Chondrocyte (in vitro differentiated cells): ENCODE measurements at regions not wholly inside any gene's neighbourhood (a gene's known extent, or its start where the extent isn't known, plus 50 kb on each side); places are given as distances from the start of the nearest gene placed in this dataset.

Source experiments
- DNase-seq: peaks from one replicate; pipeline ENCODE4 v3.0.0; 2021; ENCODE audit warnings: mixed read lengths, low spot score
- H3K27ac Mint-ChIP-seq: one replicate; pipeline ENCODE4 v1.8.0; 2021; ENCODE audit warnings: mild to moderate bottlenecking, moderate library complexity, mixed read lengths; ENCODE audit not compliant: unreplicated experiment
- H3K27me3 Mint-ChIP-seq: 2 replicates; pipeline ENCODE4 v1.8.0; 2021; ENCODE audit warnings: low read depth, mixed read lengths
- H3K36me3 Mint-ChIP-seq: 2 replicates; pipeline ENCODE4 v1.8.0; 2021; ENCODE audit warnings: low read depth, mixed read lengths
- H3K4me1 Mint-ChIP-seq: 2 replicates; pipeline ENCODE4 v1.8.0; 2021; ENCODE audit warnings: low read depth, mild to moderate bottlenecking, mixed read lengths
- H3K4me3 Mint-ChIP-seq: one replicate; pipeline ENCODE4 v1.8.0; 2021; ENCODE audit warnings: mild to moderate bottlenecking, moderate library complexity, mixed read lengths; ENCODE audit not compliant: unreplicated experiment
- H3K9me3 Mint-ChIP-seq: 2 replicates; pipeline ENCODE4 v1.8.0; 2021; ENCODE audit warnings: low read depth, mixed read lengths
- TF ChIP-seq, protein P1 (sequence below): fragments of 200-600 bp; sonication (generic); IDR thresholded peaks from 2 replicates; pipeline ENCODE4 v1.5.0; 2021; ENCODE audit warnings: antibody characterized with exemption, mild to moderate bottlenecking, moderate library complexity

DNA sequence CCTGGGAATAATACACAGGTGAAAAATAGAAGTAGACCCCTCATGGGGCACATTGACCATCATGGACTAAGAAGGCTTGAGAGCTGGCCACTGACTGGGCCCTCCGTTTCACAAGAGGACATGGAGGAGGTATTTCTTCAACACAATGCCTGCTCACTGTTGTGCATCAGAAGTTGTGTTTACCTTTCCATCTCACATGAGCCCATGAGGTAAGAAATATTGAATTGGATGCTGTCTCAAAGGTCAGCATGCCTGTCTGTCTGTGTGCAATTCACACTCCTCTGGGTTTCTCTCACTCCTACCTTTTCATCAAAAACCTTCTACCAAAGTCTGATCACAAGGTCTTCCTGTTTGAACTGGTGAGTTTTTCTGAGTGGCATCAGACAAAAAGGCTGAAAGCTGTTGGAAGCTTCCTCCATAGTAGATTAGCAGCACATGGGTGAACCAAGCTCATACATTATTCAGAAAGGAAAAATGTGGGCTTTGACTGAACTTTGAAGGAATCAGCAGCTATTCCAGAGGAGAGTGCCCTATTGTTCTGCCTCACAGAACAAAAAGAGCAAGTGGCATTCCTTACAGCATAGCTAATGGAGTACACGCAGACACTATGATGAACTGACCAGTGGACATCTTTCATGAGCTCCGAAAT, 143.2 kb upstream of the RND3 start:
- Mint-ChIP-seq H3K27ac (no peak overlapping the region), H3K4me1 (peaks cover 35% of the 10 kb centered on the region)
- no peak for DNase-seq

DNA sequence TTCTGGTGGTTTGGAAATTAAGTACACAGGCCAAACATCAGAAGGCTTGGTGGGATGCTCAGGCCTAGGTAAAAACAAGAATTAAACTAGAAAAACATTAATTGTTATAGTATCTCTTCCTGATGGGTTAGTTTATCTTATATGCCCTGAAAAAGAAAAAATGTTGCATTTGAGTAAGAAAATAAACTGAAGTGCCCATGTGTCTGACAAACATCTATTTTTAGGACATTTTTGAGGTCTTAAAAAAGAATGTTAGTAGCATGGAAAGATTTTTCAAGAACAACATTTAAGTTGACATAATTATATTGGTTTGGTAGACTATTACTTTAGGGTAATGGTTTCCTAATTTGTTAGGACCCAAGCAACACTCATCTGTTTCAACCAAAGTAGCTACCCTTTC, 140.1 kb upstream of the RND3 start:
- H3K4me3 Mint-ChIP-seq, result no peak overlapping the region
- H3K27ac Mint-ChIP-seq, result peak overlapping the region; percentile 49
- H3K27me3 Mint-ChIP-seq, result no peaks in the 10 kb centered on the region
- H3K36me3 Mint-ChIP-seq, result no peaks in the 10 kb centered on the region
- DNase-seq, result no peak
- peaks cover 14% of the 10 kb centered on the region for H3K9me3 Mint-ChIP-seq
- peaks cover 49% of the 10 kb centered on the region for H3K4me1 Mint-ChIP-seq
- TF ChIP-seq, protein P1, sequence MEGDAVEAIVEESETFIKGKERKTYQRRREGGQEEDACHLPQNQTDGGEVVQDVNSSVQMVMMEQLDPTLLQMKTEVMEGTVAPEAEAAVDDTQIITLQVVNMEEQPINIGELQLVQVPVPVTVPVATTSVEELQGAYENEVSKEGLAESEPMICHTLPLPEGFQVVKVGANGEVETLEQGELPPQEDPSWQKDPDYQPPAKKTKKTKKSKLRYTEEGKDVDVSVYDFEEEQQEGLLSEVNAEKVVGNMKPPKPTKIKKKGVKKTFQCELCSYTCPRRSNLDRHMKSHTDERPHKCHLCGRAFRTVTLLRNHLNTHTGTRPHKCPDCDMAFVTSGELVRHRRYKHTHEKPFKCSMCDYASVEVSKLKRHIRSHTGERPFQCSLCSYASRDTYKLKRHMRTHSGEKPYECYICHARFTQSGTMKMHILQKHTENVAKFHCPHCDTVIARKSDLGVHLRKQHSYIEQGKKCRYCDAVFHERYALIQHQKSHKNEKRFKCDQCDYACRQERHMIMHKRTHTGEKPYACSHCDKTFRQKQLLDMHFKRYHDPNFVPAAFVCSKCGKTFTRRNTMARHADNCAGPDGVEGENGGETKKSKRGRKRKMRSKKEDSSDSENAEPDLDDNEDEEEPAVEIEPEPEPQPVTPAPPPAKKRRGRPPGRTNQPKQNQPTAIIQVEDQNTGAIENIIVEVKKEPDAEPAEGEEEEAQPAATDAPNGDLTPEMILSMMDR, result no peak

More for the DNA sequence above, 143.2 kb upstream of the RND3 start:
- no peaks in the 10 kb centered on the region for H3K36me3 Mint-ChIP-seq
- TF ChIP-seq, protein P1, result no peak
- no peaks in the 10 kb centered on the region for H3K27me3 Mint-ChIP-seq
- peaks cover 11% of the 10 kb centered on the region for H3K9me3 Mint-ChIP-seq
- H3K4me3 Mint-ChIP-seq, result no peak overlapping the region

DNA sequence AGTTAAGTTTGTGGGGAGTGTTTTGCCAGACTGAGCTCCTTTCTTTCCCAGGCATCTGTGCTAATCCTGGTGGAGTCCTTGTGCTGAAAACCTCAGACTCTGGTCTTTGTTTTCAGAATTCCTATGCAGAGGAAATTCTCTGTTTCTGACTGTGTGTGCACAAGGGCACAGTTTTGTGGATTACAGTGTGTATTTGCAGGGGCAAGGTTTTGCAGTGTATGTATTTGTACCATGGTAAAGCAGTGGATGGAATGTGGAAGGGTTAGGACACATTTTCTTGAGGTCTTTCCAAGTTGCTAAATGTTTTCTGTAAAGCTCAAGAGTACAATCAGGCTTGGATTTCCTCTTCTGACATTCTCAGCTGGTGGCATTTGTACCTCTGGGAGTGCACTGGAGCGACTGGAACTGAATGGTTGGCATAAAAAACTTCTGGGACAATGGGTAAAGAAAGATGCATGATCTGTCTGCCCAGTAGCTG, 139.5 kb upstream of the RND3 start:
- no peaks in the 10 kb centered on the region for H3K27me3 Mint-ChIP-seq
- DNase-seq, result no peak
- H3K4me1 Mint-ChIP-seq, result peaks cover 55% of the 10 kb centered on the region
- no peak overlapping the region for H3K4me3 Mint-ChIP-seq
- H3K36me3 Mint-ChIP-seq, result no peaks in the 10 kb centered on the region
- H3K27ac Mint-ChIP-seq, result peak overlapping the region; percentile 49
- TF ChIP-seq, protein P1, result peak; percentile 41
- peaks cover 14% of the 10 kb centered on the region for H3K9me3 Mint-ChIP-seq

DNA sequence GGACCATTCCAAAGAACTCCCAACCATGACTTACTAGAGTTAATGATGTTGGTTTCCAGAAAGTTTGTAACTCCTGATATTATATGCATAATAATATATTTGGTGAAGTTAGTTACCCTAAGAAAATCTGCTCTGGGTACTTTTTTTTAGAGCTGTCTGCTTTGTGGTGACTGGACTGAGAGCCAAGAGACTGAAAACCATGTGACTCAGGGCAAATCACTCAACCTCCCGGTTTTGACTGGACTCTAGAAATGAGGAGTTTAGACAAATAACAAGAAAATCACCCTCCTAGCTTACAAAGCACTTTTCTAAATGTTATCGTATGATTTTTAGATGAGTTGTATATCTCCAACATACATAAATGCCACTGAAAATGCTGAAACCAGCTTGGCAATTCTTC, 138.3 kb upstream of the RND3 start:
- H3K4me1 Mint-ChIP-seq, result peaks cover 60% of the 10 kb centered on the region
- H3K27me3 Mint-ChIP-seq, result no peaks in the 10 kb centered on the region
- no peak for DNase-seq

DNA sequence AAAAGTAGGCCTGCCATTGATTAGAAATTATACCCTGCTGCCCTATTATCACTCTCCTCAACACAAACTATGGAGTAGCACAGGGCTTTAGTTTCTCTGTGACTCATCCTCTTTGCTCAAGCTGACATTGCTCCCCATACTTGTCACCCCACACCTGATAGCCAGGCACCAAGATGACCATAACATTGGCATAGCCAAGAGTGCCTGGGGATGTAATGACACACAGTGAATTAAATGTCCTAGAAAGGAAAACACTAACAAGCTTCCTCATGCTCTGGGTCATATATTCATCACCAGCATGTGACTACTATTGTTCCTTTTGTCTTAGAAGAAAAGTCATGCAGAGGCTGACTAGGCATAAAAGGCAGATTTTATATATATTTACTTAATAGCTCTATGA, 137.8 kb upstream of the RND3 start:
- DNase-seq, result no peak
- TF ChIP-seq, protein P1, result no peak
- H3K9me3 Mint-ChIP-seq, result peaks cover 14% of the 10 kb centered on the region
- no peak overlapping the region for H3K4me3 Mint-ChIP-seq
- peaks cover 62% of the 10 kb centered on the region for H3K4me1 Mint-ChIP-seq
- no peaks in the 10 kb centered on the region for H3K36me3 Mint-ChIP-seq
- no peaks in the 10 kb centered on the region for H3K27me3 Mint-ChIP-seq
- H3K27ac Mint-ChIP-seq, result no peak overlapping the region

More for the DNA sequence above, 138.3 kb upstream of the RND3 start:
- Mint-ChIP-seq H3K9me3 (peaks cover 14% of the 10 kb centered on the region), H3K4me3 (no peak overlapping the region), H3K27ac (no peak overlapping the region), H3K36me3 (no peaks in the 10 kb centered on the region)
- TF ChIP-seq, protein P1, result no peak
